ENCODE measurements at regions not wholly inside any gene's neighbourhood (a gene's known extent, or its start where the extent isn't known, plus 50 kb on each side); places are given as distances from the start of the nearest gene placed in this dataset.

GRCh38 chr9:107064378-107064777 is 201.4 kb downstream of the ZNF462 start:
- no peak for DNase-seq

DNA sequence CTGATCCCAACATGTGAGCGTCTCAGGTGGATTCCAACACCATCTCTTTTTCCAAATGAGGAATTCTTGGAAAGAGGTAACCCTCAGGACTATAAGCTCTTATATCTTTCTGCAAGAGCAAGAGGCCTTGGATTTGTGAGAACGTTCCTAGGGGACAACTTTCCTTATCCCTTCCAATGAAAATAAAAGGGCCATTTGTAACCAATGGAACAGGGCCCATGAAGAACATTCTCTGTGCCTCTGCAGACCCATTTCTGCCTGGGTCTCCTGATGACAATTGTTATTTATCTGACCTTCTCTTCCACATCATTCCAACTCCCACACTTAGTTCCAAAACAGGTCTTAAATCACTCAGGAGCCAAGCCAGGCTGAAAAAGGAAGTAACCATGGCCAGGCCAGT is 202.6 kb downstream of the ZNF462 start:
- no peak for DNase-seq

DNA sequence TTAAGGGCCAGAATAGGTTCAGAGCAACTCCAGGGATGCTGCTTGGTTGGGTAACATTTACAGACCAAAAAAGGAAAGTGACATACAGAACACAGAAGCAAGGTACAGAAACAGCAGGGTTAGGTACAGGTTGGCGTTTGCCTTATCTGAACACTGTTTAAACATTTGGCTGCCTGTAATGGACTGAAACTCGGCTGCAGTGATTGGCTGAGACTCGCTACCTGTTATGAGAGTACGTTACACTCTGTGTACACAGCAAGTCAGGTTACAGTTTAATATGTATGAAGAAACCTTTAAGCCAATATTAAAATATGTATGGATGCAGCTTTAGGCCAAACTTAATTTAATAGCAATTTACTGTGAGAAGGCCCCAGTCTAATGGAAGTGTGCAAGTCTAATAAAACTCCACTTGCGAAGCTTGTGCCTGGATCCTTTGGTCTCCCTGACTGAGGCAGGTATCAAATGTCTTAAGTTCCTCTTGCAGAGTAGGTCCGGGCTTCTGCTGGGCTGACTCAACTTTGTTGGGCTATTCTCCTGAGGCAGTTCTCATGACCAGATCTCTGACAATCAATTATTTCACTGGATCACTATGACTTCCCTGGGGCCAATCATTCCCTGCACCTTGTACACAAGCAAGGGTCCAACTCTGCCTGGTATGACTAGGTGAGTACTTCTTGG is 204.9 kb downstream of the ZNF462 start:
- no peak for DNase-seq

- no peak for DNase-seq
Observed at GRCh38 chr9:107068581-107068980, 205.6 kb downstream of the ZNF462 start.

DNA sequence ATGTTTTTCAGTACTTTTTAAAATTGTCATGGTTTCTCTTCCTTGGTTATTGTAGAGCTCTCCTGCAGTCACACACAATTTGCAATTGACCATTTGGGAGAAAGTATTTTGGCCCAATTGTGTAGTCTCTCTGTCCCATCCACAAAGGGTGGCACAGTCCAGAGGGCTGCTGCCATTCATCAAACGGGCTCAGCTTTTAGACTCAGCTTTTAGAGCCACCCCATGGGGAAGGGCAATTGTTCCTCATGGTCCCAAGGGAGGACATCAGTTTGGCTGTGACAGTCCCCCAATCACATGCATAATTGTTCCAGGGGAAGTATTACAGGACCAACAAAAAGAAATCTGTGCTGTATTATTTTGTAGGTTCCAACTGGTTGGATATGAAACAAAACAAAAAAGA is 207.6 kb downstream of the ZNF462 start:
- no peak for DNase-seq

DNA sequence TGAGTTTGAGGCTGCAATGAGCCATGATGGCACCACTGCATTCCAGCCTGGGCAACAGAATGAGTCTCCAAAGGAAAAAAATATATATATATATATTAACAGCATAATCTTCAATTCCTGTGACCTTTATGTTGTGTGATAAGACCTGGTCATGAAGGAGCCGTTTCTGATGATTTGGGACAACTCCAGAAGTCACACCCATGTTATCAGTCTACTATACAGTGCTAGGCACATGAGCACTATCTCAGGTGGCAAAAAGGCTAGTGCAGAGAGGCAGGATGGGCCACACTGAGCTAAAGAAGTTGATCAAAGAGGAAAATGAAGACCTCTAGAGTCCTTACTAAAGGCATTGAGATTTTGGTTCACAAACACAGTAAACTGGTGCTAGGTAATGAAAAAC is 205.0 kb upstream of the RAD23B start:
- no peak for DNase-seq

- no peak for DNase-seq
Observed at GRCh38 chr9:107079589-107079988, 203.5 kb upstream of the RAD23B start.

DNA sequence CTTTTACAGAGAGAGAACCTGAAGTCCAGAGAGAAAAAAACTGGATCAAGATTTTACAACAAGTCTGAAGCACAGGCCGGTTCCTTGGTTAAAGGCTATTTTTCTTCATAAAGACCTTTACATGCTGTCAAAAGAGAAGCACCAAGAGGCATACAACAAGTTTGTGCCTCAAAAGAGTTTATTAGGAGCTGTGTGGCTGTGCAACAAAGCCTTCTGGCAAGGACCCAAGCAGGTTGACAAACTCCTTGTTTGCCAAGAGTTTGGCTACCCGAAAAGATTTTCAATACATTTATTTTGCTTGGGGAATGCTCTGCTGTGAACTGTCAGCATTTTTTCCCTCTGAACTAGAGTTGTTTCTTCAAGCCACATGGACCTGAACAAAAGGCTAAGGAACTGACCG is 202.9 kb upstream of the RAD23B start:
- no peak for DNase-seq

- DNase-seq, result no peak
Observed at GRCh38 chr9:107086460-107086859, 196.6 kb upstream of the RAD23B start.

DNA sequence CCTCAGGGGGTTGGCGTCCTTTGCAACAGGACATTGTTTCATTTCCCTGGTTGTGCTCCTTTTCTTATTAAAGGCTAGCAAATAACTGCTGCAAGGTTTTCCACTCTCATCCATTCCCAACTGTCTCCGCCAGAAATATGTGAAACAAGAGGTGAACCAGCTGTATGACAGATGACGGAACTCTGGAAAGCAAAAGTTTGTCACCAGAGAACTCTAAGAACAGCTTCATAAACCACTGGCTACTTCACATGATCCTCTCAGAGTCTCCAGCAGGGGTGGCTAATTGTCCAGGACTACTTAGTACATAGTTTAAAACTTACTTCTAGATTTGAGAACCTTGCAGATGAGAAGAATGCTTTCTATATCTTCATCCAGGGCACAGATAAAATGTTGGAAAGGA is 195.9 kb upstream of the RAD23B start:
- no peak for DNase-seq

GRCh38 chr9:107090218-107090617 is 192.9 kb upstream of the RAD23B start:
- no peak for DNase-seq

GRCh38 chr9:107093365-107094060 is 189.6 kb upstream of the RAD23B start:
- no peak for DNase-seq

GRCh38 chr9:107094370-107094769 is 188.7 kb upstream of the RAD23B start:
- DNase-seq, result no peak

DNA sequence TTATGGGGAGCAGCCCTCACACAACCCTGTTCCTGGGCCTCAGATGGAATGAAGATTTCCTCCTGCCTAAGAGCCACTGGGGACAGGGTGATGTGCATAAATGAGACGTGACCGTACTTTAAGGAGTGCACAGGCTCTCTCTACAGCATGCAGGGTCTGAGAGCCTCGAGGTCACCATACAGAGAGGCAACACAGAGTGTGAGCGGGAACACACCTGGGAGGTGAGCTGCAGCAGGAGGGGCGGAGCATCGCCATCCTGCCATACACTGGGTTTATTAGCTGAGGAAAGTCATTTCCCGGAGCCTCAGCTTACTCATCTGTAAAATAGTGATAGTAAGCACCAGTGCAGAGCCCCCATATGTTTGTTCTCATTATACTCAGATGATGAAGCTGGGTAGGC is 182.5 kb upstream of the RAD23B start:
- DNase-seq, result no peak

GRCh38 chr9:107102011-107102410 is 181.1 kb upstream of the RAD23B start:
- no peak for DNase-seq

- no peak for DNase-seq
Observed at GRCh38 chr9:107103621-107104020, 179.5 kb upstream of the RAD23B start.

DNA sequence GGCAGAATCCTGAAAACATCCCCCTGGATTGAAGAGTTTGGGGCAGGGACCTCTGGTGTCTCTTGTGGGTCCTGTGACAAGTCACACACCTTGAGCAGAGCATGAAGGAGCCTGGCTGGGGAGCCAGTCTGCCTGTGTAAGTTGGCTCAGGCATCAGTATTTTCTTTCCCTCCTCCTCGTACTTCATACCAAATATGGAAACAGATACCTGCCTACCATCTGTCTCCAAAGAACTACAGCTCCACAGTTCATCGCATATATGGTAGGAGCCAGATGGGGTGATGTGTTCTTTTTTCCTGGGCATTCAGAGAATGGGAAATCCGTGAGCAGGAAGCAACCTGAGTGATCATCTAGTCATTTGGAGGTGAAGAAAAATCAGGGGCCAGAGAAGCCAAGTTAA is 177.3 kb upstream of the RAD23B start:
- no peak for DNase-seq

DNA sequence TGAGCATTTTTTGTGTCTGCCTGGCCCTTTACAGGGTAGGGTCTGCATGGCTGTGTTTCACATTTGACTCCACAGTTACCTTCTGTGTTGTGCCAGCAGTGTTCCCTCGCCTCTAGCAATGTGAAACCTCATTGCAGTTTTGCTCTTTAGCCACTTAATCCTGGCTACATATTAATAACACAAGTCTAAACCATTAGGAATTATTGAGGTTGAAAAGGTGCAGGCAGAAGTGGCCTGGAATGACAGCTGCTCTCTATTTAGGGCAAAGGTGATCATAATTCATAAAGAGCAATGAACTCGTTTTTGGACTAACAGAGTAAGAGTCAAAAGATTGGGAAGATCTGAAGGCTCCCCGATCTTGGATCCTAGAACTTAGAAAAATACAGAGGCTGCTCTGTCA is 176.7 kb upstream of the RAD23B start:
- no peak for DNase-seq

DNA sequence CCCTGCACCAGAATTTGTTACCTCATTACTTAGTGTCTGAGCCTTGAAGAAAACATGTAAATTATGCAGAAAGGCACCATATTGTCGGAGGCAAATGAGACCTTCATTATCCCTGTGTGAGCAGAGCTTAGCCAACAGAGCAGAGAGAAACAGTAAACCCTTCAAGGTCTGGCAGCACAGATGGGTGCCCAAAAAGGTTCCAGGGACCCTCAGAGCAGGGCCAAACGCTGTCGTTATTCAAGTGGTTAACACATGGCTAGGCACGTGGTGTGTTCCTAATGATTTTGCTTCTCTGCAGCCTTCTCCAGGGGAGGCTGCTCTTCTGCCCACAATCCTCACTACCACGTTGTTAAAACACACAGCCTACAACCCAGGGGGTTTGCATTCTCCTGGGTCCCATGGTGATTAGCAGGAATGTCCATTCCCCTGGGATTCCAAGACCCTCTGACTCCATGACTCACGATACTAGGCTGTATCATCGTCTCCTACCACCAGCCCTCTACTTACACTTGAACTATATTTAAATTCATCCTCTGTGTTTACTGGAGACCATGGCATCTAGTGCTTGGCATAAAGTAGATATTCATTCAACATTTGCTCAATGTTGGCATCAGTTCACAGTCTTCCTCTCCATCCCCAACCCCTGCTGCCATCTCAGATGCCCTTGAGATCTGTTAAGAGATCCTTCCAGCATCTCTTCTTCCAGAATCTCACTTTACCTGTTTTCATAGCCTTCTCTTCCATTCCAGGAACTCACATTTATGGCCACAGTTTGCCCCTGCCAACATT is 174.5 kb upstream of the RAD23B start:
- no peak for DNase-seq

DNA sequence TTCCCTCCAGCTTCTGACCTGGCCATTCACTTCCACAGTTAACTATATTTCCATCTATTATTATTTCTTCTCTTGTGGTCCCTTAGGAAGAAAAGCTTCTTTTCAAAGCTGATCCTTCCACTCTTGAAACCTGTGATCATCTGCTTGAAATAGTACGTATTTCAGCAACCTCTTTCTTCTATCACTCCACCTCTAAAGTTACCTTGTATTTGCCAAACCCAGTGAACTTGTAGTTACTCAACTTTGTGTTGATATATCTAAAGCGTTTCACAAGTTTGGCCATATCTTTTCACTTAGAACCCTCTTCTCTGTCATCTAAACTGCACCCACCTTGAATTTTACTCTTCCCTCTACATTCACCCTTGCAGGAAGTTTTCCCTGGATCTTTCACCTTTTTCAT is 173.8 kb upstream of the RAD23B start:
- DNase-seq, result no peak

- DNase-seq, result no peak
Observed at GRCh38 chr9:107110153-107110552, 172.9 kb upstream of the RAD23B start.

- no peak for DNase-seq
Observed at GRCh38 chr9:107112707-107113243, 170.3 kb upstream of the RAD23B start.

GRCh38 chr9:107118863-107119624 is 164.0 kb upstream of the RAD23B start:
- no peak for DNase-seq
